ENCODE measurements at regions not wholly inside any gene's neighbourhood (a gene's known extent, or its start where the extent isn't known, plus 50 kb on each side); places are given as distances from the start of the nearest gene placed in this dataset.

- no peaks in the 10 kb centered on the region for H3K9me2 ChIP-seq (replicated peaks; ENCODE audit: control insufficient read depth, low read length)
- no peak overlapping the region for H3K4me3 ChIP-seq (ENCODE audit: low read length)
- TF ChIP-seq EZH2phosphoT487 (IDR thresholded peaks at IDR 0.05; ENCODE audit: borderline replicate concordance, low read length) (no peak), CTCF (IDR thresholded peaks at IDR 0.05; ENCODE audit: low read depth, low read length, poor library complexity, severe bottlenecking) (no peak)
- no peaks in the 10 kb centered on the region for H3K27me3 ChIP-seq (ENCODE audit: control insufficient read depth, low read length)
- no peaks in the 10 kb centered on the region for H3K9me3 ChIP-seq (ENCODE audit: control insufficient read depth, insufficient read depth, low read length)
- no peaks in the 10 kb centered on the region for H3K79me2 ChIP-seq (ENCODE audit: control insufficient read depth, low read length)
- H3K4me1 ChIP-seq (ENCODE audit: control insufficient read depth, low read length) = peaks cover 4% of the 10 kb centered on the region
- no peaks in the 10 kb centered on the region for H3F3A ChIP-seq (ENCODE audit: control insufficient read depth, insufficient read depth)
- no peaks in the 10 kb centered on the region for H4K20me1 ChIP-seq (ENCODE audit: control insufficient read depth, insufficient read depth, low read depth, low read length)
- H3K36me3 ChIP-seq (ENCODE audit: control insufficient read depth, low read length) = no peaks in the 10 kb centered on the region
- no peak overlapping the region for H3K4me2 ChIP-seq (ENCODE audit: low read length)
- no peak overlapping the region for H3K27ac ChIP-seq (ENCODE audit: low read depth, low read length)
Observed at GRCh38 chr4:25578432-25578831, 77.2 kb upstream of the SLC34A2 start.

GRCh38 chr4:25580633-25581467 is 74.8 kb upstream of the SLC34A2 start:
- H3K79me2 ChIP-seq (ENCODE audit: control insufficient read depth, low read length) = no peaks in the 10 kb centered on the region
- H3K9me3 ChIP-seq (ENCODE audit: control insufficient read depth, insufficient read depth, low read length) = no peaks in the 10 kb centered on the region
- no peak overlapping the region for H3K27ac ChIP-seq (ENCODE audit: low read depth, low read length)
- no peaks in the 10 kb centered on the region for H3K36me3 ChIP-seq (ENCODE audit: control insufficient read depth, low read length)
- TF ChIP-seq CTCF (IDR thresholded peaks at IDR 0.05; ENCODE audit: low read depth, low read length, poor library complexity, severe bottlenecking) = no peak
- no peak for TF ChIP-seq EZH2phosphoT487 (IDR thresholded peaks at IDR 0.05; ENCODE audit: borderline replicate concordance, low read length)
- H3K4me2 ChIP-seq (ENCODE audit: low read length) = no peak overlapping the region
- H3K4me1 ChIP-seq (ENCODE audit: control insufficient read depth, low read length) = no peaks in the 10 kb centered on the region
- no peak overlapping the region for H3K4me3 ChIP-seq (ENCODE audit: low read length)
- no peaks in the 10 kb centered on the region for H3K27me3 ChIP-seq (ENCODE audit: control insufficient read depth, low read length)
- no peaks in the 10 kb centered on the region for H4K20me1 ChIP-seq (ENCODE audit: control insufficient read depth, insufficient read depth, low read depth, low read length)
- H3K9me2 ChIP-seq (replicated peaks; ENCODE audit: control insufficient read depth, low read length) = no peaks in the 10 kb centered on the region
- H3F3A ChIP-seq (ENCODE audit: control insufficient read depth, insufficient read depth) = no peaks in the 10 kb centered on the region

- Histone ChIP-seq H3K4me2 (ENCODE audit: low read length) (no peak overlapping the region), H3K9me3 (ENCODE audit: control insufficient read depth, insufficient read depth, low read length) (no peaks in the 10 kb centered on the region), H4K20me1 (ENCODE audit: control insufficient read depth, insufficient read depth, low read depth, low read length) (no peaks in the 10 kb centered on the region), H3F3A (ENCODE audit: control insufficient read depth, insufficient read depth) (no peaks in the 10 kb centered on the region), H3K36me3 (ENCODE audit: control insufficient read depth, low read length) (no peaks in the 10 kb centered on the region), H3K27me3 (ENCODE audit: control insufficient read depth, low read length) (no peaks in the 10 kb centered on the region), H3K27ac (ENCODE audit: low read depth, low read length) (no peak overlapping the region), H3K4me1 (ENCODE audit: control insufficient read depth, low read length) (0 out of 2 replicates have a peak, but pooled peaks cover 2% of the 10 kb centered on the region), H3K4me3 (ENCODE audit: low read length) (no peak overlapping the region), H3K79me2 (ENCODE audit: control insufficient read depth, low read length) (no peaks in the 10 kb centered on the region), H3K9me2 (replicated peaks; ENCODE audit: control insufficient read depth, low read length) (no peaks in the 10 kb centered on the region)
- TF ChIP-seq EZH2phosphoT487 (IDR thresholded peaks at IDR 0.05; ENCODE audit: borderline replicate concordance, low read length) (no peak), CTCF (IDR thresholded peaks at IDR 0.05; ENCODE audit: low read depth, low read length, poor library complexity, severe bottlenecking) (no peak)
Observed at GRCh38 chr4:25585901-25586523, 69.6 kb upstream of the SLC34A2 start.
